Skeletal muscle cell (primary cell): ENCODE measurements at regions not wholly inside any gene's neighbourhood (a gene's known extent, or its start where the extent isn't known, plus 50 kb on each side); places are given as distances from the start of the nearest gene placed in this dataset.

Experiments
- DNase-seq: peaks from one replicate; pipeline ENCODE4 v3.0.0-alpha.2; 2010; ENCODE audit warnings: low read depth
- H3K4me3 ChIP-seq: 2 replicates; pipeline ENCODE4 v1.5.1; 2011; ENCODE audit warnings: low read depth, mild to moderate bottlenecking, control low read depth, low read length, moderate library complexity

- no peak for DNase-seq
- H3K4me3 ChIP-seq: no peak overlapping the region
Measured at GRCh38 chr11:76298255-76298654, 82.7 kb downstream of the THAP12 start.

DNA sequence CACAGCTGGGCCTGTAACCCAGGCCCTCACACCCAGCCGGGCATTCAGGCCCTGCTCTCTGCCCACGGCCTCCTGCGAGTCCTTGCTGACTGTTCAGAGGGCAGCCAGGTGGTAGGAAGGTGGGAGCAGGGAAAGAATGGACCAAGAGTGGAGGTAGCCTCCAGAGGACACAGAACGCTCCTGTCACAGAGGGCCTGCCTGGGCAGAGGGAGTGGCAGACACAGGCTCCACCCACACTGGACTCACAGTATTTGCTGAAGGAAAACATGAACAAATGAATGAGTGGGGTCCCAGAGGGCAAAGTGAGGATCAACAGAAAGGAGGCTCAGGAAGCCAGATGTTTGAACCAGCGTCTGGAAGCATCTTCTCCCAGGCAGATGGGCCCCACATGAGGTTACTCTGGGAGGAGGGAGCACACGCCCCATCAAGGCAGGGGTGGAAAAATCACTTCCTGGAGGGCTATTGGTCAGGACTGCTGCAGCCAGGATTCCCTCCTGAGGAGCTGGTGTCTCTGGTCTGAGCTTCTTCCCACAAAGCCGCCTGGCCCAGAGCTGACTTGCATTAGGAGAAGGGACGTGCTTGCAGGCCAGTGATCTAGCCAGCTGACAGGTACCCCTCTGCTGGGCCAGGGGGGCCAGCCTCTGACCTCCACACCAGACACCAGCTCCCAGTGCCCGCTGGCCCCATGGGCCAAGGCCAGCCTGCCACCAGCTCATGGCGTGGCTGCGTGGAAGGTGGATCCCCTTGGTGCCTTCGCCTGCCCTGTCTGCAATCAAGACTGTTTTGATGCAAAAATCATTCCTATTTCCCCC is 84.0 kb downstream of the THAP12 start:
- no peak overlapping the region for H3K4me3 ChIP-seq
- no peak for DNase-seq

GRCh38 chr11:76293189-76293631 is 86.9 kb upstream of the WNT11 start:
- H3K4me3 ChIP-seq: no peak overlapping the region
- no peak for DNase-seq

- no peak overlapping the region for H3K4me3 ChIP-seq
- no peak for DNase-seq
Measured at GRCh38 chr11:76292583-76293188, 86.4 kb upstream of the WNT11 start.

- no peak overlapping the region for H3K4me3 ChIP-seq
- DNase-seq: no peak
Measured at GRCh38 chr11:76291576-76292526, 85.5 kb upstream of the WNT11 start.

DNA sequence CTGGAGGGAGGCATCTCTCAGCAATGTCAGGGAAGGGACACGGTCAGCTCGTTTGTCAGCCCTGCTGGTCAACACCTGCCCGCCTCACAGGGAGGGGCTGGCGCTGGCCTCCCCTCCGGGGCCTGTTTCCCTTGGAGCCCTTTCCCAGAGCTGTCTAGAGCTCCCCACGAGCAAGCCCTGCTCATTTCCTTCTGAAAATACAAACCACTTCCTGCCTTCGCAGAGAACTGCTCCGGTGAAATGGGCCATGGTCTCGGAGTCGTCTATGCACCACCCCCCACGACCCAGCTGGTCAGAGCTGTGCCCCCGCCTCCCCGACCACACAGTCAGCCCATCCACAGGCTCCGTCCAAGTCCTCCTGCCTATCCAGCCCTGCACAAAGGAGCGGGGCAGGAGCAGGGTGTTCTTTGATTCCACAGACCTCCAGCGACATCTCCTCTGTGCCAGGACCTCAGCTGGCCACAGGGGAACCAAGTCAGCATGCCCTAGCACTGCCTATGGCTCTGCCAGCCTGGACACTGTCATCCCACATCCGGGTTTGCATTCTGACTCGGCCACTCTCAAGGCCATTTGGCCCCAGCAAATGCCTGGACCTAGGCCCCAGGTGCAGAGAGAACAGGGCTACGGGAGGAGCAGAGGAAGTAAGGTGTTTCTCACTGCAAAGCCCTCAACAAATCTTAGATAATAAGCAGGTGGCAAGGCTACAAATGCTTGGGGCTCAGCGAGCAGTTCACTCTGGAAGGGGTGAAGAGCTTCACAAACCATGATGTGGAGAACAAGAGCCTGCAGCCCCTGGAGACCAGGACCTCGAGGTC is 82.1 kb upstream of the WNT11 start:
- no peak overlapping the region for H3K4me3 ChIP-seq
- DNase-seq: no peak

DNA sequence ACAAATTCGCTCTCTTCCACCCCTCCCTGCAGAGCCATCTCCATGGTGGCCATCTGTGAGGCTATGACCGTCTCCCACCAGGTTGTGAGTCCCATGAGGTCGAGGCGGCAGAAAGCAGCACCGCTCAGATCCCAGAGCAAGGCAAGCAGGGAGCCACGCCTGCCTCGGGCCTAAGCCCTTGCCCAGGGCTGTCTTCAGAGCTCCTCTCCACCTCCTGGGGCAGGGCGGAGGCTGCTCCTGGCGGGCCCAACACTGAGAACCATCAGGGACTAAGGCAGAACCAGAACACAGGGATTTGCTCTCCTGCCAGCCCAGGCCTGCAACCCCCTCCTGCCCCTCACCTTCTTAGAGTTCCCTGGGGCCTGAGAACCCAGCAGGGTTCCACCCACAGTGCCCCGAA is 80.9 kb upstream of the WNT11 start:
- H3K4me3 ChIP-seq: no peak overlapping the region

GRCh38 chr11:76285397-76286104 is 79.2 kb upstream of the WNT11 start:
- DNase-seq: no peak
- no peak overlapping the region for H3K4me3 ChIP-seq

More for the DNA sequence above, 80.9 kb upstream of the WNT11 start:
- no peak for DNase-seq

- DNase-seq: no peak
Measured at GRCh38 chr11:76284161-76284560, 77.9 kb upstream of the WNT11 start.

DNA sequence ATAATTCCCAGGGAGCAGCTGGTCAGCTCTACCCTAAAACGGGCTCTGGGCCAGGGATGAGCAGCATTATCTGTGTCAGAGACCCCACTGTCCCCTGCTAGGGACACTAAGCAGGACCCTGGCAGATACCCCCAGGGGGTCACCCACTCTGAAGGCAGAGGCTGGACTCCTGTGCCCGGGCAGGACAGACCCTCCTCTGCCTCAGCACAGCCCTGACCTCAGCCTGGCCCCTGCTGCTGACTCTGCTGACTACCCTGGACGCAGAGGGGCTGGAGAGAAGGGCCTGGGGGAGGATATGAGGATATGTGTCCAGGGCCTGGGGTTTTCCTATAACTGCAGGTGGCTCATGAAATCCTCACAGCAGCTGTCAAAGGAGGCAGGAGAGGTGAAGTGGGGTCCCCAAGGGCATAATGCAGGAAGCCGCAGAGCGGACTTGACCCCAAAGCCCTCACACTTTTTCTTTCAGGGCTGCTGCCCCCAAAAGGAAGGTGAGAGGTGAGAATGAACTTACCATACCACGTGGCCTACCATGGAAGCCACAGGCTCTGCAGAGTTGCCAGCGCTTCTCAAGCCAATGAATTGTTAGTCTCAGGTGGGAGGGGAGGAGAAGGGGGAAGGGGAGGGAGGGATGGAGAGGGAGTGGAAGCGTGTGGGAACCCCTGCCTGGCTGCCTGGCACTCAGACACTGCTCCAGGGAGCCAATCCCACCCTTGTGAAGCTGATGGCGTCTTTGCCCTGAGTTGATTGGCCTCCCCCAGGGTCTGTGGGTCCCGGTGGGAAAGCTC is 76.7 kb upstream of the WNT11 start:
- H3K4me3 ChIP-seq: no peak overlapping the region
- DNase-seq: no peak

More at GRCh38 chr11:76284161-76284560, 77.9 kb upstream of the WNT11 start:
- no peak overlapping the region for H3K4me3 ChIP-seq

- H3K4me3 ChIP-seq: no peak overlapping the region
- no peak for DNase-seq
Measured at GRCh38 chr11:76282172-76282571, 75.9 kb upstream of the WNT11 start.

DNA sequence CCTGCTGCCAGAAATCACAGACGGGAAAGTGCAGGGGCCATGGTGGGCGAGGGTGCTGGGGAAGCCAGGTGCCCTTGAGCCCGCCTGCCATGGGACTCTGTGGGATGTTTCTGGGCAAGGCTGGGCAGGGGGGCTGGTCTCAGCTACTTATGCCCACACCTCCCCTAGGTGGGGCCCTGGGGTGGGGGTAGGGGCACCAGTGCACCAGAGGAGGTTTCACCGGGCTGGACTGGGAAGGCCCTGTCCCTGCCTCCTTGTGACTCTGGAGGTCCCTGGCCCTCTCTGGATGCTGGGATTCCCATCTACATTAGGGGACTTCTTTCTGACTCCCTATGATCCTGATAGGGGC is 75.2 kb upstream of the WNT11 start:
- no peak overlapping the region for H3K4me3 ChIP-seq
- DNase-seq: no peak

DNA sequence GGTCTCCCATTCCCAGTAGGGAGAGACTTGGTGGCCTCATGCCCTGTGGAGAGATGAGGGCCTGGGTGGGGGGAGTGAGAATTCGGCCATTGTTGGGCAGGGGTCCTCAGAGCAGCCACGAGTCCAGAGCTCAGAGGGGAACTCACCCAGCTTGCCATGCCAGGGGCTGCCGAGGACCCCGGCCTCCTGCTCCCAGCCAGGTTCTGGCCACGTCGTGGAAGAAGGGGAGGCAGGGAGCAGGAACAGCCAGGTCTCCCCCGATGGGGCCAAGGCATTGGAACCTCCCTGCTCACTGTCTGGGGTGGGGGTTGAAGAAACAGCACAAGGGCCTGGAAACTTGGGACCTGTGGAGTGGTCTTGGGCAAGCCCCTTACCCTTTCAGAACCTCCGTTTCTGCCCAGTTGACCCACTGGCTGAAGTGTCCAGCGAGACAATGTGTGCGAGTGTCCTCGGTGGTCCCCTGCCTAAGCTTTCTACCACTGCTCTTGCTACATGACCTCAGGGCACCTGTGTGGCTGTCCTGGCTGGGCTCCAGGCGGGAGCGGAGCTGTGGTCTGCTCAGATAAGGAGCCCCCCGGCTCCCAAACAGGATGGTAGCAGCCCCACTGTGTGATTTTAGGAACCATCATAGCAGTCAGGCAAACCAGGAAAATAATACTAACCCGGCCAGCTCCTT is 74.7 kb upstream of the WNT11 start:
- DNase-seq: no peak
- H3K4me3 ChIP-seq: no peak overlapping the region

- H3K4me3 ChIP-seq: no peak overlapping the region
- no peak for DNase-seq
Measured at GRCh38 chr11:76280151-76280881, 74.0 kb upstream of the WNT11 start.

DNA sequence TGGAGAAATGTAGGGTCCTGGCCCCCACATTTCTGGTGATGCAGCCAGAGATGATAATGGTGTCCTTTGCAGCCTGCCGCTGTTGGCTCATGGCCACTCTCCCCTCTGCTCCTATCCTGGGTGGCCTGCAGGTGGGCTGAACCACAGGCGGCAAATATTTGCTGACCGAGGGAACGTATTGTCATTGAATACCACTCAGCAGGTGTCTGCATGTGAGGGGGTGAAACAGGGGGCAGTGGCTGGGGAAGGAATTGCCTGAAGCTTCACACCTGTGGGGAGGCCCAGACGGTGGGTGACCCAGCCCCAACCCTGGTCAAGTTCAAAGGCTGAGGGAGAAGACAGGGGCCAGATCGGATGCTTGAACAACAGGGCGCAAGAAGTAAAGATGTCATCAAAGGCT is 73.3 kb upstream of the WNT11 start:
- no peak for DNase-seq
- no peak overlapping the region for H3K4me3 ChIP-seq

- DNase-seq: no peak
- H3K4me3 ChIP-seq: no peak overlapping the region
Measured at GRCh38 chr11:76279038-76279437, 72.7 kb upstream of the WNT11 start.

- no peak overlapping the region for H3K4me3 ChIP-seq
- no peak for DNase-seq
Measured at GRCh38 chr11:76278526-76278925, 72.2 kb upstream of the WNT11 start.
